SU-DHL-6 (cell line): ENCODE measurements at regions not wholly inside any gene's neighbourhood (a gene's known extent, or its start where the extent isn't known, plus 50 kb on each side); places are given as distances from the start of the nearest gene placed in this dataset.

Source experiments
- H2AFZ ChIP-seq: fragments of 200-600 bp; sonication (generic); 2 replicates; pipeline ENCODE4 v1.6.1; 2014; ENCODE audit warnings: low read depth, mild to moderate bottlenecking, moderate library complexity, mixed read lengths, antibody characterized with exemption, low read length; ENCODE audit not compliant: severe bottlenecking
- H3F3A ChIP-seq: fragments of 200-600 bp; shearing (Covaris generic); 2 replicates; pipeline ENCODE4 v1.6.0; 2016; ENCODE audit warnings: antibody characterized with exemption, mild to moderate bottlenecking; ENCODE audit not compliant: insufficient read depth
- H3K27ac ChIP-seq: fragments of 200-600 bp; sonication (generic); 2 replicates; pipeline ENCODE4 v1.5.1; 2016; ENCODE audit warnings: low read depth, mild to moderate bottlenecking, low read length, moderate library complexity, mixed read lengths
- H3K27me3 ChIP-seq: fragments of 200-600 bp; sonication (generic), shearing (Covaris generic); 2 replicates; pipeline ENCODE4 v1.6.0; 2014; ENCODE audit warnings: mild to moderate bottlenecking, low read length
- H3K36me3 ChIP-seq: fragments of 200-600 bp; sonication (generic); 2 replicates; pipeline ENCODE4 v1.6.1; 2014; ENCODE audit warnings: mild to moderate bottlenecking, low read length, mixed read lengths
- H3K4me2 ChIP-seq: fragments of 300-600, 200-600 bp; shearing (Covaris generic), sonication (generic); 2 replicates; pipeline ENCODE4 v1.6.0; 2014; ENCODE audit warnings: low read length, low read depth, mild to moderate bottlenecking; ENCODE audit not compliant: poor library complexity, severe bottlenecking
- H3K4me3 ChIP-seq: fragments of 200-600 bp; sonication (generic); 2 replicates; pipeline ENCODE4 v1.5.1; 2014; ENCODE audit warnings: antibody characterized with exemption, low read length, mild to moderate bottlenecking, mixed read lengths; ENCODE audit not compliant: insufficient read depth, poor library complexity, severe bottlenecking
- H3K79me2 ChIP-seq: fragments of 200-600 bp; sonication (generic); 2 replicates; pipeline ENCODE4 v1.6.1; 2014; ENCODE audit warnings: mild to moderate bottlenecking, low read length, moderate library complexity; ENCODE audit not compliant: insufficient read depth
- H3K9ac ChIP-seq: fragments of 200-600 bp; sonication (generic); 2 replicates; pipeline ENCODE4 v1.7.0; 2014; ENCODE audit warnings: mild to moderate bottlenecking, low read length
- H3K9me2 ChIP-seq: fragments of 200-600 bp; sonication (generic); replicated peaks from 2 replicates; pipeline ENCODE4 v1.6.1; 2014; ENCODE audit warnings: low read length; ENCODE audit not compliant: insufficient read depth
- H3K9me3 ChIP-seq: fragments of 200-600 bp; sonication (generic); 2 replicates; pipeline ENCODE4 v1.6.1; 2014; ENCODE audit warnings: low read length, mixed read lengths; ENCODE audit not compliant: insufficient read depth
- H4K20me1 ChIP-seq: fragments of 200-600 bp; sonication (generic); 2 replicates; pipeline ENCODE4 v1.6.1; 2014; ENCODE audit warnings: low read depth, mild to moderate bottlenecking, antibody characterized with exemption, low read length, moderate library complexity, mixed read lengths
- CTCF ChIP-seq: fragments of 200-600 bp; sonication (generic); IDR thresholded peaks from one replicate; pipeline ENCODE4 v1.5.1; 2017; ENCODE audit warnings: antibody characterized with exemption, mild to moderate bottlenecking, low read length, moderate library complexity; ENCODE audit not compliant: insufficient read depth, poor library complexity, severe bottlenecking
- EZH2phosphoT487 ChIP-seq: fragments of 200-600 bp; sonication (generic), shearing (Covaris generic); conservative IDR thresholded peaks from 2 replicates; pipeline ENCODE4 v1.6.1; 2018; ENCODE audit warnings: mild to moderate bottlenecking, antibody characterized with exemption, low read length, moderate library complexity, mixed read lengths

GRCh38 chr9:99573085-99573484 is 248.6 kb upstream of the NR4A3 start:
- Histone ChIP-seq H3K36me3 (no peaks in the 10 kb centered on the region), H3F3A (no peaks in the 10 kb centered on the region), H4K20me1 (no peaks in the 10 kb centered on the region), H3K9me2 (no peaks in the 10 kb centered on the region), H3K4me3 (no peak overlapping the region), H3K27me3 (no peaks in the 10 kb centered on the region), H3K79me2 (no peaks in the 10 kb centered on the region), H3K9me3 (no peaks in the 10 kb centered on the region), H3K9ac (no peak overlapping the region), H3K4me2 (no peak overlapping the region), H2AFZ (no peak overlapping the region), H3K27ac (no peak overlapping the region)
- TF ChIP-seq CTCF: no peak
- no peak for TF ChIP-seq EZH2phosphoT487

GRCh38 chr9:99573886-99574285 is 247.8 kb upstream of the NR4A3 start:
- H3K4me3 ChIP-seq: no peak overlapping the region
- no peaks in the 10 kb centered on the region for H3K9me3 ChIP-seq
- no peaks in the 10 kb centered on the region for H3K36me3 ChIP-seq
- H3K9ac ChIP-seq: no peak overlapping the region
- no peak overlapping the region for H3K27ac ChIP-seq
- H3K9me2 ChIP-seq: no peaks in the 10 kb centered on the region
- TF ChIP-seq CTCF: no peak
- no peak for TF ChIP-seq EZH2phosphoT487
- no peaks in the 10 kb centered on the region for H4K20me1 ChIP-seq
- H3K79me2 ChIP-seq: no peaks in the 10 kb centered on the region
- H2AFZ ChIP-seq: no peak overlapping the region
- H3K4me2 ChIP-seq: no peak overlapping the region
- no peaks in the 10 kb centered on the region for H3K27me3 ChIP-seq
- no peaks in the 10 kb centered on the region for H3F3A ChIP-seq

GRCh38 chr9:99576002-99576401 is 245.7 kb upstream of the NR4A3 start:
- no peaks in the 10 kb centered on the region for H3K36me3 ChIP-seq

More at GRCh38 chr9:99576002-99576401, 245.7 kb upstream of the NR4A3 start:
- H3K9ac ChIP-seq: no peak overlapping the region
- H3K4me2 ChIP-seq: no peak overlapping the region
- H3K9me3 ChIP-seq: no peaks in the 10 kb centered on the region
- H2AFZ ChIP-seq: no peak overlapping the region
- H3K27me3 ChIP-seq: no peaks in the 10 kb centered on the region
- TF ChIP-seq EZH2phosphoT487 (no peak), CTCF (no peak)
- H3F3A ChIP-seq: no peaks in the 10 kb centered on the region
- H3K9me2 ChIP-seq: no peaks in the 10 kb centered on the region
- no peak overlapping the region for H3K27ac ChIP-seq
- no peaks in the 10 kb centered on the region for H3K79me2 ChIP-seq
- H3K4me3 ChIP-seq: no peak overlapping the region
- H4K20me1 ChIP-seq: no peaks in the 10 kb centered on the region
